NCI-H146 treated with DMSO at 0.1 percent for 48 hours (cell line): ENCODE measurements at regions not wholly inside any gene's neighbourhood (a gene's known extent, or its start where the extent isn't known, plus 50 kb on each side); places are given as distances from the start of the nearest gene placed in this dataset.
"Not testable (repeated sequence)": the region's sequence is repeated elsewhere in the genome, so short reads cannot be mapped to it uniquely, and the experiment has no call there.

Source experiments
- DNase-seq: peaks from one replicate; lab custom pipeline; 2025; ENCODE audit not compliant: unreplicated experiment; lab: John Stamatoyannopoulos, UW

DNA sequence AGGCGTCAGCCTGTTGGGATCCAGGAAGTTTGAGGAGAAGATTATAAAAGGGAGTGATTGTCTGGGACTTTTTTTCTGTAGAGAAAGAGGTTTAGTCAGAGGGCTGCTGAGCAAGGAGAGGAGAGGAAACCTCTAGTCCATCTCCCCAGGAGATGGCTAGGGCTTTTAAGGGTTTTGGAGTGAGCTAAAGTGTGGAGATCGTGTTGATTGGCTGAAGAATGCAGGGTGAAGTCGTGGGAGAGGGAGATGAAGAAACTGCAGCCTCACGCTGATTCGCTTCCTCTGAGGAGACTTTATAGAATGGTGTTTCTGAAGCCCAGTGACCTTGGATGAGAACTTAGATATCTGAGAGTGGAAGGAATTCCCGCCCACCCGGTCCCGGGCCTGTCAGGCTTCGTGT is 193.7 kb upstream of the PWP1 start:
- no peak for DNase-seq

DNA sequence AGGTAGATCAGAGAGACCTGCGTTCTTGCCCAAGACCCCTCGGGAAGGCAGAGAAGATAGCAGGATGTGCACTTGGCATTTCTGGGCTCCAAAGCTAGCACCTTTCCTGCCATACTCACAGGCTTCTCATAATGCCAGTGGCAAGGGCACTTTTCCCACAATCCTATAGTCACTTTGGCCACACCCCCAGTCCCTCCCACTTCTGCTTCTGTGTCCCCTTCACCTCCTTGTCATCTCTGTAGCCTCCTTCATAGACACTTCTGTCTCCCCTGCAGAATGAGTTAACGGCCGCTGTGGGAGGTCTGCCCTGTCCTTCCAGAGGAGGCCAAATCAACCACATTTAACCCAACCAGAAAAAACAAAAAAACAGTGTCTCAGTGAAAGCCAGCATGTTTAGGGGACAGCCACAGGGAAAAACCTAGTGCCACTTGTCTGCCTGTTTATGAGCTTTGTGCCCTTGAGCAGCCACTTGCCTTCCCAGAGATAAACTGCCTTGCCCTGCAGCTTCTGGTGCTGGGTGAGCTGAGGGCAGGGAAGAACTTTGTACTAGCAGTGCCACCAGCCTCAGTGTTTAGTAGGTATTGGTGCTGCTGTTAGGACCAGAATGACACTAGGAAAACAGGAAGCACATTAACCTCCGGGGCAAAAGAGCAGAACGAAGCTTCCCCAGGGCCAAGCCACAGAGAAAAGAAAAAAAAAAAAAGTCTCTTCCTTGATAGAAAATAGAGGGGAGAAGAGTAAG is 193.0 kb upstream of the PWP1 start:
- DNase-seq = no peak

DNA sequence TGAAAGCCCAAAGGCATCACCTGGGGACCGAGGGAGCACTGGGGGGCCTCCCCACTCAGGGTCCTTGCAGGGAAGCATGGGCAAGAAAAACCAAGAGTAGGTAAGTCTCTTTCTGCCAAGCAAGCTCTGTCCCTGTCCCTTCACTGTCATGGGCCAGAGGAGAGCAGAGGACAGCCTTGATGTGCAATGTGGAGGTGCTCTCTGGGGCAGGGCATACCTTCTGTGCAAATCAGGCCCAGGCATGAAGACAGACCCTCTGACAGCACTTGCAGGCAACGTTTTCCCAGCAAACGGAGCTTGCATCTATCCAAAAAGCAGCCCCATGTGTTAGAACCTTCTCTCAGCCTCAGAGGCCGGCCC is 192.5 kb upstream of the PWP1 start:
- DNase-seq = no peak

DNA sequence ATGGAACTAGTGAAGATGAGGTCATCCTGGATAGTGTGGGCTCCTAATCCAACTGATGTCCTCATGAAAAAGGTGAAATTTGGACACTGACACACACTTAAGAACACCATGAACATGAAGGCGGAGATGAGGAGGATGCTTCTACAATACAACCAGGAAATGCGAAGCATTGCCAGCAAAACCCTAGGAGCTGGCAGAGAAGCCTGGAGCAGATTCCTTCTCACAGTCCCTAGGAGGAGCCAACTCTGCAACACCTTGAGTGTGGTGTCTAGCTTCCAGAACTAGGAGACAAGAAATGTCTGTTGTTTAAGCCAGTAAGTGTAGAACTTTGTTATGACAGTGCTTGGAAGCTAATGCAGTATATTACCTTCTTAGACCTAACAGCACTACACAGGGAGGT is 191.9 kb upstream of the PWP1 start:
- no peak for DNase-seq

DNA sequence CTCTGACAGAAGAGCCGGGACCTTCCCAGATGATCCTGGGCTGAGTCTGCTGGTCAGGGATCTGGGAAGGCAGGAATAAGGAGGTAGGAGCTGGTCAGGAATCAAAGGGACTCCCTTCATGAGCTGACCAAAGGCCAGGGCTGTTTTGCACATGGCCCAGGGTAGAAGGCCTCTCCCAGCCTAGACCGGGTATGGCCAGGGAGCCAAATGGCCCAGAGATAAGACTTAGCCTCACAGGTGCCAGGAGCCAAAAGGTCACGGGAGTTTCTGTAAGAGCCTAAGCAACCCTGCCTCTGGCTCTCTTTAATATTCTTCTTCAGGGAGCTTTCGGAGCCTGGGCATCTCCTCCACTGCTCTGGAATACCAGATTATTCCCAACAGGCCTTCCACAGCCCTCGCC is 191.3 kb upstream of the PWP1 start:
- DNase-seq = no peak

DNA sequence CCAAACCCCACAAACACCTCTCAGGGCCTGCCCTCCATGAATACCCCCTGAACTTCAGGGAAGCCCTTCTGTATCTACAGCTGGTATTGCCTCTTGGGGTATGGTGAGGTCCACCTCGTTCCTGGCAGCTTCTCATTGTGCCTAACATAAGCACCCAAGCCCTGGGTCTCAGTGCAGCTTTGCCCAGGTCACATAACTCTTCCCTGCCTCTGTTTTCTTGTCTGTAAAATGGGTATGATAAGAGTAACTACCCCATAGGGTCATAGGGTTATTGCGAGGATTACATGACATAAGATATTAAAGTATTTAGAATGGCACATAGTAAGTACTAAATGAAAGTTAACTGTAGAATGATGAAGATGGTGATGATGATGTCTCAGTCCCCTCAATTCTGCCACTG is 190.0 kb upstream of the PWP1 start:
- DNase-seq = no peak

DNA sequence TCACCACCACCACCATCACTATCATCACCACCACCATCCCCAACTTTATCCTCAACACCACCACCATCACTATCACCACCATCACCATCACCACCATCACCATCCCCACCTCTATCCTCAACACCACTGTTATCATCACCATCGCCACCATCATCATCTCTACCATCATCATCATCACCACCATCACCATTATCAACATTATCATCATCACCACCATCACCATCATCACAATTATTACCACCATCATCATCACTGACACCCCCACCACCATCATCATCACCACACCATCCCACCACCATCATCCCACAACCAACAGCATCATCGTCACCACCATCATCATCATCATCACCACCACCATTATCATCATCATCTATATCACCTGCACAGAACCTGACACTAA is 188.4 kb upstream of the PWP1 start:
- DNase-seq = no peak

DNA sequence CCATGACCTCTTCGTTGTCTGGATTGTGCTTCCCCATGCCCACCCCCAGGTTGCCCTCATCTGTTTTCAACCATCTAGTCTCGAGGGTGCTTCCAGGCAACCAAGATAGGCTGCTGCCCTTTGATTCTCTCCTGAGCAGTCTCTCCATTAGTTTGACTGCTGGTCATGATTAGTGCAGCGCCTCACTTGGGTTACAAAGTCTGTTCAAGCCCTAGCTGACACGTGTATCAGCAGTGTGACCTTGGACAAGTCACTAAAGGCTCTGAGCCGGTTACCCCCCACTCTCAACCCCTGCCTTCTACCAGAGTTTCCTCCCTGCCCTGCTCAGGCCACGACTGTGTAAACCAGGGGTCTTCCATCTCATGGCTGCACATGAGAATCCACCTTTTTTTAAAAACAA is 185.3 kb upstream of the PWP1 start:
- DNase-seq = no peak

DNA sequence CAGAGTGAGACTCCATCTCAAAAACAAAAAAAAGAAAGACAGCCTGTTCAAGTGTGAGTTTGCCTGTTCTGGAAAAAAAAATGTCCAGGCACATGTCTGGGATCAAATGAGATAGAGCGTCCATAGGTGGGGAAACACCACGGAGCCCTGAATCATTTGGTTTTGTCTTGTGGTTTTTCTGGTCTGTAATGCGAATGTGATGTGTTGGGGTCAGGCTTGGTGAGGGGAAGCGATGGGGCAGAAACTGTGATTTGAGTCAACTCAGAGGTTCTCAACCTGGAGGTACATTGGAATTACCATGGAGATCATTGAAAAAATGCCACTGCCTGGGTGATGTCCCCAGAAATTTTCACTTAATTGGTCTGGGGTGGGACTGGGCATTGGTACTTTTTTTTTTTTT is 183.9 kb upstream of the PWP1 start:
- no peak for DNase-seq

DNA sequence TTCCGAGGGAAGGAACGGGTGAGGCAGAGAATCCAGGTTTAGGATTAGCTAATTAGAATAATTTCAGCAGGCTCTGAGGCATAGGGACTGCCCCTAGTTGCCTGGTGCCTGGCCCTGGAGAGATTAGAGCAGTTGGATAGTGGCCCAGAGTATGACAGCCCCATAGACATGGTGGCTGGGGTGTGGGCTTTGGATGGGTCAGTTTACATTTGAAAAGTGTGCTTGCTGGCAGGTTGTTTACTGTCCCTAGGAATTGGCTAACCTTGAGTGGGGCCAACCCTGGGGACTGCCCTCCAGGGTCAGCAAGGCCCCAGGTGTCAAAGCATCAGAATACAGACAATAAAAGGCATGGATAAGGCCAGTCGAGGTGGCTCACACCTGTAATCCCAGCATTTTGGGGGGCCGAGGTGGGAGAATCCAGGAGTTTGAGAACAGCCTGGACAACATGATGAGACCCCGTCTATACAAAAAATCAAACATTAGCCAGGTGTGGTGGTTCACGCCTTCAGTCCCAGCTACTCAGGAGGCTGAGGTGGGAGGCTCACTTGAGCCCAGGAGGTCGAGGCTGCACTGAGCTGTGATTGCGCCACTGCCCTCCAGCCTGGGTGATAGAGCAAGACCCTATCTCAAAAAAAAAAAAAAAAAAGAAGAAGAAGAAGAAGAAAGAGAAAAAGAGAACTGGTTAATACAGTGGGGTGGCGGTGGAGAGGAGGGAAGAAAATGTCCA is 182.3 kb upstream of the PWP1 start:
- DNase-seq = no peak

DNA sequence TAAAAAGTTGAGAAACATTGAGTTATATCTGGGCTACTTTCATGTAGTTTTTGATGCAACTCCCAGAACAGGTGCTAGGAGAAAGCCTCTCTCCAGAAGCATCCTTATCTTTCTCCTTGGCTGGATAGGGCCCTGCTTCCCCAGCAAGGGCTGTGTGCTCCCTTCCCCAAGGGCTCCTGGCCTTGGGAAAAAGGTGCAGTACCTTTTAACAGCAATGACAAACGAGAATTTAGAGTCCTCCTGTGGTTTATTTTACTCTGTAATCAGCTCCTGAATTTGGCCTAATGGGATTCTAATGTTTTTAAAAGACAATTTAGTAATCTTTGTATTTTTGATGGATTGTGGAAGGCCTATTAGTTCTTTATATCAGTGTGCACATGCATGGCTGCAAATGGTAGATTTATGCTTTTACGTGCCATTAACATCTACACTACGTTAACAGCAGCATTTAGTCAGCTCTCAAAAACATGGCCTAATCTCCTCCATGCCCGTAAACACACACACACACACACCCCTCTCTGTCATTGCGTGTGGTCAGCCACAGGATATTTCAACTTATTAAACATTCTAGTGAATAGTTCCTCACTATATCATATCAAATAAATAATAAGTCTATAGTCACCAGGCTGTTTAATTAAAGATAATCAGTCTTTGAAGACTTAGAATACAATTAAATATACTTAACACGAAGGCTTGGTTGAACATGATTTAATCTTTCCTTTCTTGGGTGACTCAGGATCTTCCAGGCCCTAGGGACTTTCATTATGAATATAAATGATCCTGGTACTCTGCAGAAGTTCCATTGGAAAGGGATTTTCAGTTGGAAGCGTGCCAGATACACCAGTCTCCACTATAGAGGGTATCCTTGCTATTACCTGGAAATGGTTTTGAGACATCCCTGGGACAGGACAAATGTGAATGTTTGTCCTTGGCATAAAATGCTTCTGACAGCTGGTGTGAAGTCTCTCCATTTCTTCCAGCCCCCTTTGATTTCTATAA is 181.4 kb upstream of the PWP1 start:
- no peak for DNase-seq

DNA sequence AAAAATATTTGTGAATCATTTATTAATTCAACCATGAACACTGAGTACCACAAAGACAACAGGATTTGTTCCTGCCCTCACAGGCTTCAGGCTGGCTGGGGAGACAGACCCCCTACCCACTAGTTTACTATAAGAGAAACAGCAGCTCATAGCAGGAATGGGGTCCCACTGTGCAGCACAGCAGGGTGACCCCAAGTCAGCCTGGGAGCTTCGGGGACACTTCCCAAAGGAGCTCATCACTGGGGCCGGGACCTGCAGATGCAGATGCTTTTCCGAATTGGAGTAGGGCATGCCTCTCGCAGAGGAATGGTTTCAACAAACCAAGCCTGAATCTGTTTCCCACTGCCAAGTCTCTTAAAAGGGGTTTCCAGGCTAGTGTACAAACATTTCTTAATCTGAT is 176.2 kb upstream of the PWP1 start:
- DNase-seq = no peak

DNA sequence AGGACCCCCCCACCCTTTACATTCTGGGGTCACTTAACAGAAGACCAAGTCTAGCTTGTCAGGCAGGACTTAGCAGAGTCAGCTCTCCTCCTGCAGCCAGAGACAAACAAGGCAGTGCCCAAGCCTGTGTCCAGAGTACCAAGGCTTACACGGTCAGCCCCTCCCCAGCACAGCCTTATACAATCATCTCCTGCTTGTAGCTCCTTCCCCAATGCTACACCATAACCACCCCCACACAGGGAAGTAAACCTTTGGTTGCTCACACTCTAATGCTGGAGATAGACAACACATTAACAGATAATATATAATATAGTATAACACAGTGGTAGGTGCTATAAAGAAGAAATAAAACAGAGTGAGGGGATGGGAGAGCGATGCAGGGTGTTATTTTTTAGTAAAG is 175.4 kb upstream of the PWP1 start:
- DNase-seq = no peak

DNA sequence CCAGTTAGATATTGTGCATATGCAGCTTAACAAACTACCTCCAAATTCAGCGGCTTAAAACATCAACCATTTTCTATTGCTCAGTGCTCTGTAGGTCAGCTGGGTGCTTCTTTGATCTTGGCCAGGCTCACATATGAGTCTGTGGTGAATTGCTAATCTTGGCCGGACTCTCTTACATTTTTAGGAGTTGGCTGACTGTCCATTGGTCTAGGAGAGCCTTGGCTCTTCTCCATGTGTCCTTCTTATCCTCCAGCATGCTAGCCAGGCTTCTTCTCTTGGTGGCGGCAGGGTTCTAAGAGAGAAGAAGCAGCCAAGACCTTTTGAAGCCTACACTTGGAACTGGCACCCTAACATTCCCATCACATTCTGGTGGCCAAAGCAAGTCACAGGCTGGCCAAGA is 174.3 kb upstream of the PWP1 start:
- DNase-seq = no peak

DNA sequence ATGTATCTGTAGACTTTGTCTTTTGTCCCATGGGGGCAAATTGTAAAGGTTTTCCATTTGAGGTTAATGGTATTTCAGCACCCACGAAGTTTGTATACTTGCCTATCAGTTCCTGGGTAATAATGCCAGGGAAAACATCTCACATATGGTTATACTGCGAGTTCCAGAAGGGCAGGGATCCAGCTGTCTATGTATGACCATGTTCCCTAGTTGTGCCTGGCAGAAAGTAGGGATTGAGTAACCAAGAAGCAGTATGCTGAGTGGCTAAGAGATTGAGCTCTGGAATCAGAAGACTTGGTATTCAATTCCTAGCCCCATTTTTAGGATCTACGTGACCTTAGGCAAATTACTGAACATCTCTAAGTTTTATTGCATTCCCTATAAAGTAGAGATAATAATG is 173.2 kb upstream of the PWP1 start:
- DNase-seq = no peak

DNA sequence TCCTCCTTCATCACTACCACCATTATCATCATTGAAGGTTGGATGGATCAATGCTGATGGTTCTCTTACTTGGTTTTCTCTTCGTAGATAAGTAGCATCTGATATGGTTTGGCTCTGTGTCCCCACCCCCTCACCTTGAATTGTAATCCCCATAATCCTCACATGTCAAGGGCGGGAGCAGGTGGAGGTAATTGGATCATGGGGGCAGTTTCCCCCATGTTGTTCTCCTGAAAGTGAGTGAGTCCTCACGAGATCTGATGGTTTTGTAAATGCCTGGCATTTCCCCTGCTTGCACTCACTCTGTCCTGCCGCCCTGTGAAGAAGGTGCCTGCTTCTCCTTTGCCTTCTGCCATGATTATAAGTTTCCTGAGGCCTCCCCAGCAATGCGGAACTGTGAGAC is 172.4 kb upstream of the PWP1 start:
- DNase-seq = no peak

DNA sequence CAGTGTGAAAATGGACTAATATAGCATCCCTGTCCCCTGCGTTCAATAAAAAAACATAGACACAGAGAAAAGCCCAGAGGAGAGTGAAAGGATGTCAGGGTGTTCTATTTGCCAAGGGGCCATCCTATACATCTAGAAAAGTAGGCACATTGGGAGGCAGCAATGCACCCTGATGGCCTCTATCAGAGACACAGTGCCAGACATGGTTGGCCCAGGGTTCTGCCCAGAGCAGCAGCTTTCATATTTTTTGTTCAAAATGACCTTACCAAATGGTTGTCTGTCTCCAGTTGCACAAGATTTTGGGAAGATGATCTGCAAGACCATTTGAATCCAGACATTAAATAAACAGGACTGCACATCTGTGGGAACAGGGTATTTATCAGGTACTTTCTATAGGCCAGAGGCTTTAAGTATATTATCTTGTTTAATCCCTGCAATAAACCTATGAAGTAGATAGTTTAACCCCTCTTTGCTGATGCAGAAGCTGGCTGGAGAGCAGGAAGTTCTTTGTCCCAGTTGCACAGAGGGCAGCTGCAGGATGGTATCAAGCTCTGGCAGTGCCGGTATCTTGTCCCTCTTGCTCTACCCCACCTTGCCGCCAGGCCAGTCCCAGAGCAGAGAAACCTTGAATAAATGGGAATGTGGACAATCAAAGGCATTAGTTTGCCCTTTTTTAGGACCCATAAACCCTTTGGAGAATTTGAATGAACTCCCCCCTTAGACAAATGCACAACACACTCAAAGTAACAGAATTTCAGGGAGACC is 171.8 kb upstream of the PWP1 start:
- DNase-seq = no peak

DNA sequence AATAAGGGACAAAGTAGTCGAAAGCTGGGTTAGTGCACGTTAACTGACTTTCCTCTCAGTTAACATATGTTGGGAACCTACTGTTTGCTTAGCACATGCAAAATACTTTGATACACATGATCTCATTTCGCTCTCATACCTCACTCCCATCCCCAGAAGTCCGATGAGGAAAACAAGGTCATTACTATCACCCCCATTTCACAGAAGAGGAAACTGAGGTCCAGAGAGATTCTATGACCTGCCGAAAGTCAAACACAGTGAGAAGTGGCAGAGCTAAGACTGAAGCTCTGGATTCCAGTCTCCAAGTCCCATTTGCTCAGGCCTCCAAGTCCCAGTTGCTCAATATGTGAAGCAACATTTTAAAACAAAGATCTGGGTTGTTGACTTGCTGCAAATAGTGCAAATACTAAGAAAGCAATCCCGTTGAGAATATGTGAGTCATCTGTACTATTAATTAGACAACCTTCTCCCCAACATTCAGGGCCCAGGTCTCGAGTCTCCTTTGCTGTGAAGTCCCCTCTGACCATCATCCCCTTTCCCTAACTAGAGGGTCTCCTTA is 170.6 kb upstream of the PWP1 start:
- no peak for DNase-seq

DNA sequence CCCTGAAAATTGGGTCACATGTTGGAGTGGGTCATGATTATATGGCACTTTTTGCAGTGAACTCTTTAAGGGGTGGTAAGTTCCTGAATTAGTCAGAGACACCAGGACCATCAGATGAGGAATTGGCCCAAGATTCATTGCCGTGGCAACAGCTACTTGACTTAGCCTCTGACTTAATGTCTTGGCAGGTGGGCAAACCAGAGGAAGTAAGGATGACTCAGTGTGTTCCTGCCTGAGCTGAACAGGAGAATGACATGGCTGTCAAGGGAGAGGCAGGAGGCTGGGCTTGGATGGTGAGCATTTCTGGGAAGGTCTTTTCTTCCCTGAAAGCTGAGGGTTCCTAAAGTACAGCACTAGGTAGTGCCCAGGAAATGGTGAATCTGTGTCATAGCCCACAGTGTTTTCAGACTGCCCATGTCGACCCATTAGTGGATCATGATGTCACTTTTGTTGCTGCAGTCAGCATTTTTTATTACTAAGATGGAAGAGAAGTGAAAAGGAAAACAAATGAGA is 170.1 kb upstream of the PWP1 start:
- DNase-seq = no peak

DNA sequence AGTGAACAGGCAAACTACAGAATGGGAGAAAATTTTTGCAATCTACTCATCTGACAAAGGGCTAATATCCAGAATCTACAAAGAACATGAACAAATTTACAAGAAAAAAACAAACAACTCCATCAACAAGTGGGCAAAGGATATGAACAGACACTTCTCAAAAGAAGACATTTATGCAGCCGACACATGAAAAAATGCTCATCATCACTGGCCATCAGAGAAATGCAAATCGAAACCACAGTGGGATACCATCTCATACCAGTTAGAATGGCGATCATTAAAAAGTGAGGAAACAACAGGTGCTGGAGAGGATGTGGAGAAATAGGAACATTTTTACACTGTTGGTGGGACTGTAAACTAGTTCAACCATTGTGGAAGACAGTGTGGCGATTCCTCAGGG is 167.8 kb upstream of the PWP1 start:
- not testable (repeated sequence) for DNase-seq

DNA sequence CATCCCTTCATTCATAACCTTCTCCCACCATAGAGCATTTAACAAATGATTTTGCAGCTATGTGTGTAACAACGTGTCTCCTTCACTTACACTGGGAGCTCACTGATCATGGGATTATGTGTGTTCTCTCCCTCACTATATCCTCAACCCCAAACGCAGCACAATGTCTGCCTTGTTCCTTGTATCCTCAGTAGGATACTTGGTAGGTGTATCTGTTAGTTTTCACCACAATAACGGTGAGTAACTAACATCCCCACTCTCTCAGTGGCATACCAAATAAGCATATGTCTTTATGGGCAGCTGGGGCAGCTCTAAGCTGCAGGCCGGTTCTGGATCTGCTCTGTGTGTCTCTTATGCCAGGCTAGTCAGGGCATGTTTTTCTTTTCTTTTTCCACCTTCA is 166.7 kb upstream of the PWP1 start:
- DNase-seq = no peak
